ENCODE measurements at regions not wholly inside any gene's neighbourhood (a gene's known extent, or its start where the extent isn't known, plus 50 kb on each side); places are given as distances from the start of the nearest gene placed in this dataset.

DNA sequence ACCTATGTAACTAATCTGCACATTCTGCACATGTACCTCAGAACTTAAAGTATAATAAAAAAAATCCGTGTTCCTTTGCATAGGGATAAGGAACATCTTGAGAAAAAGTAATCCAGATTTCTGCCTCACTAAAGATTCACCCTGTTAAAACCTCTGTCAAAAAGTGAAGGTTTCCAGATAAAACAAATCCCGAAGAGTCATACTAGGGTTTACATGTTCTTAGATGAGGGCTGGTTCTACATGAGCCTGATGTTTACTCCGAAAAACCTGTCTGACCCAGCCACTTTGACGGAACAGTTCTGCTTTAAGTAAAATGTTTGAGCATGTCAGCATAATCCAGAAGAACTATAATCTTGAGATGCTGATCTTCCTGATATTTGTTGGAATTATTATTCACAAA lies 515.6 kb upstream of the SLC8A1 start:
- H3K27ac Mint-ChIP-seq, result no peak overlapping the region
- Histone ChIP-seq H3K4me3 (ENCODE audit: low read length in 2 of 2) (no peak overlapping the region), H3K36me3 (ENCODE audit: insufficient read depth, low read length) (no peaks in the 10 kb centered on the region), H3K27me3 (ENCODE audit: insufficient read depth, low read length) (no peaks in the 10 kb centered on the region), H3K9me3 (ENCODE audit: control insufficient read depth in 1 of 2, low read length in 2 of 2) (no peaks in the 10 kb centered on the region), H3K4me1 (ENCODE audit: insufficient read depth, low read length) (no peaks in the 10 kb centered on the region), H3K27ac (ENCODE audit: low read depth, low read length) (no peak overlapping the region)
- DNase-seq, result no peak
- H3K9me3 Mint-ChIP-seq, result peaks cover 4 to 18% (median 8%) of the 10 kb centered on the region in 8 donors
- no peaks in the 10 kb centered on the region for H3K36me3 Mint-ChIP-seq
- H3K4me1 Mint-ChIP-seq, result no peaks in the 10 kb centered on the region
- H3K4me3 Mint-ChIP-seq, result no peak overlapping the region
- intact Hi-C loops (cut with micrococcal nuclease), result no loop called here
- ChIA-PET POLR2A (ENCODE audit: partially characterized antibody) (no interaction called here), CTCF (ENCODE audit: partially characterized antibody) (no interaction called here)
- no peaks in the 10 kb centered on the region for H3K27me3 Mint-ChIP-seq

DNA sequence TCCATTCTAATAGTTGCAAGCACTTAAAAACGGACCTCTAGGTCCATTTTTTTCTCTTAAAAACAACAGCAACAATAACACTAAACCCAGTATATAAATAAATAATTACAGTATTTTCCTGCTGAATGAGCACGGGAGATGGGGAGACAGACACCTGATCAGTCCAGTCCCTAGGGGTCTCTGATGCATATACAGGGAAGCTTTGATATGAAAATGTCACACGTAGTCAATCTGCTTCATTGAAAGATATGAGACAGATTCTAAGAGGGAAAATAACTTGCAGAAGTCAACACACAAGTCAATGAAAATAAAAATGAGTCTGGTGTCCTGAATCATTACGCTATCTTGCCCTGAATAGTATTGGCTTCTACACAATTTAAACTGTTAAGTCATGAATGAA lies 523.3 kb upstream of the SLC8A1 start:
- H3K36me3 Mint-ChIP-seq, result no peaks in the 10 kb centered on the region
- DNase-seq, result no peak
- ChIA-PET POLR2A (ENCODE audit: partially characterized antibody) (no interaction called here), CTCF (ENCODE audit: partially characterized antibody) (no interaction called here)
- H3K4me1 ChIP-seq (ENCODE audit: insufficient read depth, low read length), result no peaks in the 10 kb centered on the region
- intact Hi-C loops (cut with micrococcal nuclease), result no loop called here
- H3K36me3 ChIP-seq (ENCODE audit: insufficient read depth, low read length), result no peaks in the 10 kb centered on the region
- H3K27ac Mint-ChIP-seq, result no peak overlapping the region
- H3K27me3 ChIP-seq (ENCODE audit: insufficient read depth, low read length), result no peaks in the 10 kb centered on the region
- H3K9me3 Mint-ChIP-seq, result peaks cover 0 to 5% (median 3%) of the 10 kb centered on the region in 8 donors
- no peaks in the 10 kb centered on the region for H3K27me3 Mint-ChIP-seq
- H3K4me1 Mint-ChIP-seq, result no peaks in the 10 kb centered on the region
- H3K4me3 Mint-ChIP-seq, result no peak overlapping the region
- no peak overlapping the region for H3K4me3 ChIP-seq (ENCODE audit: low read length in 2 of 2)
- no peak overlapping the region for H3K27ac ChIP-seq (ENCODE audit: low read depth, low read length)
- no peaks in the 10 kb centered on the region for H3K9me3 ChIP-seq (ENCODE audit: control insufficient read depth in 1 of 2, low read length in 2 of 2)

DNA sequence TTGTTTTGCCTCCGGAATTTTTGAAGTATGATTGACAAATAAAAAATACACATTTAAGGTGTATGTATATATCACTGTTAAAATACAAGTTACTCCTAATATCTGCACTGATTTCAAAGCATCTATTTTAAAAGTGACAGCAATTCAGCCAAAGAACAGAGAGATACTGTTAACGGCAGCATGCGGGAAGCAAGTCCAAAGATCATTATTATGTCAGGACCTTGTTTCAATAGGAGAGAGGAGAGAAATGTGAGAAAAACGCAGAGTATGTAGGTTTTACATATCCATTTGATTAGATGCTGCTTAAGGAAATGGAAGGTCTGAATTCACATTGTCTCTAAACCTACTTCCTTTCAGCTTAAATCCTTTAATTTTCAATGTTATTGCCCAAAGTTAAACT lies 545.5 kb upstream of the SLC8A1 start:
- Histone ChIP-seq H3K27me3 (ENCODE audit: insufficient read depth, low read length) (no peaks in the 10 kb centered on the region), H3K36me3 (ENCODE audit: insufficient read depth, low read length) (no peaks in the 10 kb centered on the region), H3K9me3 (ENCODE audit: control insufficient read depth in 1 of 2, low read length in 2 of 2) (peaks cover 0 to 5% of the 10 kb centered on the region in 2 donors), H3K27ac (ENCODE audit: low read depth, low read length) (no peak overlapping the region), H3K4me3 (ENCODE audit: low read length in 2 of 2) (no peak overlapping the region), H3K4me1 (ENCODE audit: insufficient read depth, low read length) (no peaks in the 10 kb centered on the region)
- H3K9me3 Mint-ChIP-seq, result peaks cover 0 to 16% (median 6%) of the 10 kb centered on the region in 8 donors
- DNase-seq, result no peak
- no peaks in the 10 kb centered on the region for H3K27me3 Mint-ChIP-seq
- CTCF ChIA-PET (ENCODE audit: partially characterized antibody), result no interaction called here
- no peak overlapping the region for H3K27ac Mint-ChIP-seq
- POLR2A ChIA-PET (ENCODE audit: partially characterized antibody), result no interaction called here
- H3K36me3 Mint-ChIP-seq, result no peaks in the 10 kb centered on the region
- intact Hi-C loops (cut with micrococcal nuclease), result no loop called here
- H3K4me1 Mint-ChIP-seq, result no peaks in the 10 kb centered on the region
- no peak overlapping the region for H3K4me3 Mint-ChIP-seq

DNA sequence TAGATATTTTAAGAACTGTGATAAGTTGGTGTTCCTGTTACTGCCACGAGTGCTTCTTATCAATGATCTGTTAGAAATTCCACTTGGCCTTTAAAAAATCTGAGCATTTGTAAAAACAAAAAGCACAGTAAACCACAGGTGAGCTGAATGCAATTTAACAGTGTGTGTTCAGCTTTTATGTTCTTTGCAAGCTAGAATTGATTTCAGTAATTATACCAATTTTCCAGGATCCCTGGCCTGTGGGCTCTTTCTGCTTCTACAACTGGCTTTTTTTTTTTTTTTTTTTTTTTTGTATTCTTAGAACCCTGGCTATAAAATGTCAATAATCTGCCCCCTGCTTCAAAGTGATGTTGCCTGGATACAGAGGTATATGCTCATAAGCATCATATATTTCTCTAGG lies 548.5 kb upstream of the SLC8A1 start:
- ChIA-PET CTCF (ENCODE audit: partially characterized antibody) (no interaction called here), POLR2A (ENCODE audit: partially characterized antibody) (no interaction called here)
- intact Hi-C loops (cut with micrococcal nuclease), result no loop called here
- H3K27me3 Mint-ChIP-seq, result no peaks in the 10 kb centered on the region
- no peaks in the 10 kb centered on the region for H3K4me1 ChIP-seq (ENCODE audit: insufficient read depth, low read length)
- no peaks in the 10 kb centered on the region for H3K9me3 ChIP-seq (ENCODE audit: control insufficient read depth in 1 of 2, low read length in 2 of 2)
- H3K9me3 Mint-ChIP-seq, result peaks cover 0 to 16% (median 6%) of the 10 kb centered on the region in 8 donors
- H3K27ac Mint-ChIP-seq, result no peak overlapping the region
- H3K4me3 ChIP-seq (ENCODE audit: low read length in 2 of 2), result no peak overlapping the region
- H3K27me3 ChIP-seq (ENCODE audit: insufficient read depth, low read length), result no peaks in the 10 kb centered on the region
- H3K4me1 Mint-ChIP-seq, result no peaks in the 10 kb centered on the region
- no peaks in the 10 kb centered on the region for H3K36me3 Mint-ChIP-seq
- no peaks in the 10 kb centered on the region for H3K36me3 ChIP-seq (ENCODE audit: insufficient read depth, low read length)
- no peak overlapping the region for H3K27ac ChIP-seq (ENCODE audit: low read depth, low read length)
- H3K4me3 Mint-ChIP-seq, result no peak overlapping the region
- DNase-seq, result no peak

DNA sequence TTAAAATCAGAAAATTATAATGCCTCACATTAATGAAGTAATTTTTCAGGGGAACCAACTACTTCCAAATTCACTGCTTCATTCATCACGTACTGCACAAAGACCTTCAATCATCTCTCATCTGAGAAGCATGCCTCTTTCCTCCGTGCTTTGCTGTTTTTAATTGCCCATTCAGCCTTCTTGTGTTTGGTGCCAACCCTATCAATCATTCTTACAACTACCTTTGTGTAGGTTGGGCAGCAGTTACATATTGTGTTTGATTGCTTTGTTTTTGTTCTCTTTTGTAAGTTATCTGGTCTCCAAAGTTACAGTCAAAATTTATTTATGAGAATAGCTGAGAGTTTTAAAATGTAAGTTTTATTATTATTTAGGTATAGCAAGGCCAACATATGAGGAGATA lies 549.0 kb upstream of the SLC8A1 start:
- H3K9me3 ChIP-seq (ENCODE audit: control insufficient read depth in 1 of 2, low read length in 2 of 2), result no peaks in the 10 kb centered on the region
- H3K36me3 ChIP-seq (ENCODE audit: insufficient read depth, low read length), result no peaks in the 10 kb centered on the region
- no peaks in the 10 kb centered on the region for H3K4me1 Mint-ChIP-seq
- ChIA-PET CTCF (ENCODE audit: partially characterized antibody) (no interaction called here), POLR2A (ENCODE audit: partially characterized antibody) (no interaction called here)
- H3K4me1 ChIP-seq (ENCODE audit: insufficient read depth, low read length), result no peaks in the 10 kb centered on the region
- H3K27me3 ChIP-seq (ENCODE audit: insufficient read depth, low read length), result no peaks in the 10 kb centered on the region
- H3K9me3 Mint-ChIP-seq, result peaks cover 0 to 12% (median 5%) of the 10 kb centered on the region in 8 donors
- H3K4me3 ChIP-seq (ENCODE audit: low read length in 2 of 2), result no peak overlapping the region
- no peaks in the 10 kb centered on the region for H3K27me3 Mint-ChIP-seq
- H3K4me3 Mint-ChIP-seq, result no peak overlapping the region
- no peak for DNase-seq
- no peak overlapping the region for H3K27ac ChIP-seq (ENCODE audit: low read depth, low read length)
- no peaks in the 10 kb centered on the region for H3K36me3 Mint-ChIP-seq
- no peak overlapping the region for H3K27ac Mint-ChIP-seq
- intact Hi-C loops (cut with micrococcal nuclease), result no loop called here

DNA sequence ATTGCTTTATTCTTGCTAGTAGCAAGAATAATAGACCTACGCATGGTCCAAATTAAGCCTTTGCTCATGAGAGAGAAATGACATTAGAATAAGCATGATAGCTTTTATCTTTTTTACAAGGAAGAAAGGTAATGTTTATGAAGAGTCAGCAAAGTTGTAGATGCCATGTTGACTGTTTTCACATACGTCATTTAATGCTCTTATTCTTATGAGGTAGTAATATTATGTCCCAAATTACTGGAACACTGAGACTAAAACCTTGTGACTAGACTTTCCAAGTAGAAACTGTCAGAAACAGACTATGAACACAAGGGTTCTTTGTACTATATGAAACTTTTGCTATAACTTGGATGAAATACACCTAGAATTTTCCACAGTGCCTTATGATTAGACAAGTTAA lies 552.8 kb upstream of the SLC8A1 start:
- no peak overlapping the region for H3K27ac Mint-ChIP-seq
- intact Hi-C loops (cut with micrococcal nuclease), result no loop called here
- no peak for DNase-seq
- ChIA-PET CTCF (ENCODE audit: partially characterized antibody) (interaction anchor here (1.5 kb wide), 1 partner anchor 9 kb away, joined by 3 read pairs; no protein-coding TSS in a partner anchor), POLR2A (ENCODE audit: partially characterized antibody) (no interaction called here)
- no peaks in the 10 kb centered on the region for H3K36me3 ChIP-seq (ENCODE audit: insufficient read depth, low read length)
- H3K4me3 ChIP-seq (ENCODE audit: low read length in 2 of 2), result no peak overlapping the region
- H3K4me3 Mint-ChIP-seq, result no peak overlapping the region
- H3K27me3 ChIP-seq (ENCODE audit: insufficient read depth, low read length), result no peaks in the 10 kb centered on the region
- peaks cover 0 to 11% (median 2%) of the 10 kb centered on the region in 8 donors for H3K9me3 Mint-ChIP-seq
- no peaks in the 10 kb centered on the region for H3K9me3 ChIP-seq (ENCODE audit: control insufficient read depth in 1 of 2, low read length in 2 of 2)
- no peaks in the 10 kb centered on the region for H3K4me1 ChIP-seq (ENCODE audit: insufficient read depth, low read length)
- no peak overlapping the region for H3K27ac ChIP-seq (ENCODE audit: low read depth, low read length)
- no peaks in the 10 kb centered on the region for H3K27me3 Mint-ChIP-seq
- H3K36me3 Mint-ChIP-seq, result no peaks in the 10 kb centered on the region
- H3K4me1 Mint-ChIP-seq, result no peaks in the 10 kb centered on the region

DNA sequence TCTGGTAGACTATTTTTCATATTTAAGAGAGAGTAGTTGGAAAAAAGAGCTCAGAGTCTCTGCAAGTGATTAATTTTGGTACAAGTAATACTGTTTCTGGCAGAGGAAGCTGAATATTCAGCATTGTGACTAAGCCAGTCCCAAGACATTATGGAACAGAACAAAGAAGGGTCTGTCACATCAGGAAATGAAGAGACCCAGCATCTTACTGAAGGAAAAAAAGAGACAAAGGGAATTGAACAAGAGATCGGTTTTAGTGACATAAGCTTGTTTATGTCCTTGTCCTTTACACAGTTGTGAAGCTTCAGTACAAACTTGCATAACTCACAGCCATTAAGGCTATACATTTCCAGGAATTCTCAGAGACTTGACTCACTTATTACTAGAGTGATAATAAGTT lies 568.5 kb upstream of the SLC8A1 start:
- Histone ChIP-seq H3K27ac (ENCODE audit: low read depth, low read length) (no peak overlapping the region), H3K27me3 (ENCODE audit: insufficient read depth, low read length) (no peaks in the 10 kb centered on the region), H3K36me3 (ENCODE audit: insufficient read depth, low read length) (no peaks in the 10 kb centered on the region), H3K4me3 (ENCODE audit: low read length in 2 of 2) (no peak overlapping the region), H3K4me1 (ENCODE audit: insufficient read depth, low read length) (no peaks in the 10 kb centered on the region), H3K9me3 (ENCODE audit: control insufficient read depth in 1 of 2, low read length in 2 of 2) (no peaks in the 10 kb centered on the region)
- Mint-ChIP-seq H3K36me3 (no peaks in the 10 kb centered on the region), H3K4me3 (no peak overlapping the region), H3K9me3 (peaks cover 3 to 14% (median 4%) of the 10 kb centered on the region in 8 donors), H3K4me1 (no peaks in the 10 kb centered on the region), H3K27ac (no peak overlapping the region), H3K27me3 (no peaks in the 10 kb centered on the region)
- no peak for DNase-seq
- intact Hi-C loops (cut with micrococcal nuclease), result no loop called here
- POLR2A ChIA-PET (ENCODE audit: partially characterized antibody), result no interaction called here
- CTCF ChIA-PET (ENCODE audit: partially characterized antibody), result no interaction called here

DNA sequence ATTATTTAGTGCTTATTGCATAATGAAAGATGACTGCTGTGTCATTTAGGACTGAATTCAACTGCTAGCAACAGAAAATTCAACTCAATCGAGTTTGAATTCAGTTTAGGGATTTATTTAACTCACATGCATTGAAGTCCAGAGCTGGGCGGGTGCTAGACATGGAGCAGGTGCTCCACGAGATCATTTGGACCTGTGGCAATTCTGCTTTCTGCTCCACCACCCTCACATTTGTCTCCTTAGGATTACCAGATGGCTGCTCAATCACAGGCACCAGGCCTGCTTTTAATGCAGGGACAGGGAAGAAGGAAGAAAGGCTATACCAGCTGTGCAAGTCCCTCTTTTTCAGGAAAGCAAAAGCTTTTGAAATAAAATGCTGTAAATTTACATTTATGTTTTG lies 572.9 kb upstream of the SLC8A1 start:
- peaks cover 0 to 7% (median under 1%) of the 10 kb centered on the region in 8 donors for H3K9me3 Mint-ChIP-seq
- Histone ChIP-seq H3K9me3 (ENCODE audit: control insufficient read depth in 1 of 2, low read length in 2 of 2) (no peaks in the 10 kb centered on the region), H3K27me3 (ENCODE audit: insufficient read depth, low read length) (no peaks in the 10 kb centered on the region), H3K4me1 (ENCODE audit: insufficient read depth, low read length) (no peaks in the 10 kb centered on the region), H3K4me3 (ENCODE audit: low read length in 2 of 2) (no peak overlapping the region), H3K36me3 (ENCODE audit: insufficient read depth, low read length) (no peaks in the 10 kb centered on the region), H3K27ac (ENCODE audit: low read depth, low read length) (no peak overlapping the region)
- no peak overlapping the region for H3K27ac Mint-ChIP-seq
- no peak for DNase-seq
- H3K36me3 Mint-ChIP-seq, result no peaks in the 10 kb centered on the region
- H3K4me1 Mint-ChIP-seq, result no peaks in the 10 kb centered on the region
- no peak overlapping the region for H3K4me3 Mint-ChIP-seq
- CTCF ChIA-PET (ENCODE audit: partially characterized antibody), result no interaction called here
- intact Hi-C loops (cut with micrococcal nuclease), result no loop called here
- POLR2A ChIA-PET (ENCODE audit: partially characterized antibody), result no interaction called here
- H3K27me3 Mint-ChIP-seq, result no peaks in the 10 kb centered on the region

All from CD4-positive, alpha-beta memory T cell (primary cell).